BLaER1 treated with 17β-estradiol and CSF1 and Interleukin-3, amounts not matched to agents 10 nM and 100 nM (cell line): ENCODE measurements at regions not wholly inside any gene's neighbourhood (a gene's known extent, or its start where the extent isn't known, plus 50 kb on each side); places are given as distances from the start of the nearest gene placed in this dataset.

Experiments
- H3K27ac ChIP-seq, 11 experiments: shearing (Covaris generic); formaldehyde crosslinking; 2 replicates each; pipeline ENCODE4 v1.8.1; 2022
- H3K27me3 ChIP-seq, 11 experiments: shearing (Covaris generic); formaldehyde crosslinking; 2 replicates each; pipeline ENCODE4 v1.8.1; 2022
- H3K36me3 ChIP-seq, 11 experiments: shearing (Covaris generic); formaldehyde crosslinking; 2 replicates each; pipeline ENCODE4 v1.8.1; 2022
- H3K4me1 ChIP-seq, 10 experiments: shearing (Covaris generic); formaldehyde crosslinking; 2 replicates each; pipeline ENCODE4 v1.8.1; 2022
- H3K4me2 ChIP-seq, 11 experiments: shearing (Covaris generic); formaldehyde crosslinking; 2 replicates each; pipeline ENCODE4 v1.8.1; 2022
- H3K4me3 ChIP-seq, 10 experiments: shearing (Covaris generic); formaldehyde crosslinking; 2 replicates each; pipeline ENCODE4 v1.8.1; 2022
- H3K9ac ChIP-seq, 11 experiments: shearing (Covaris generic); formaldehyde crosslinking; 2 replicates each; pipeline ENCODE4 v1.8.1; 2022
- H3K9me3 ChIP-seq, 11 experiments: shearing (Covaris generic); formaldehyde crosslinking; replicated peaks in 1 of 11; 2 replicates each; pipeline ENCODE4 v1.8.1; 2022
- H4K20me1 ChIP-seq, 11 experiments: shearing (Covaris generic); formaldehyde crosslinking; 2 replicates each; pipeline ENCODE4 v1.8.1; 2022
- Cebpa-rat ChIP-seq, 11 experiments: shearing (Covaris generic); IDR thresholded peaks; 2 replicates each; pipeline ENCODE4 v1.8.1; 2022

GRCh38 chr3:124263168-124263567, 271.2 kb upstream of the ROPN1 start:
- H3K27me3 ChIP-seq = no peaks in the 10 kb centered on the region
- peaks cover 12 to 48% (median 38%) of the 10 kb centered on the region in 10 experiments for H3K4me1 ChIP-seq
- peak overlapping the region in 4 of 11 experiments; percentile 19 to 57 (median 32); a peak in 7 of 22 replicates for H3K27ac ChIP-seq
- peak overlapping the region in 8 of 11 experiments; percentile 5 to 66 (median 57); a peak in 12 of 22 replicates for H3K4me2 ChIP-seq
- peak in 4 of 11 experiments; percentile 29 to 71 (median 48); a peak in 5 of 22 replicates for TF ChIP-seq Cebpa-rat (IDR thresholded peaks at IDR 0.05)
- H3K4me3 ChIP-seq = no peak overlapping the region
- H3K9ac ChIP-seq = no peak overlapping the region
- no peaks in the 10 kb centered on the region for H3K9me3 ChIP-seq
- no peaks in the 10 kb centered on the region; a peak in 1 of 22 replicates for H3K36me3 ChIP-seq
- H4K20me1 ChIP-seq = no peaks in the 10 kb centered on the region

DNA sequence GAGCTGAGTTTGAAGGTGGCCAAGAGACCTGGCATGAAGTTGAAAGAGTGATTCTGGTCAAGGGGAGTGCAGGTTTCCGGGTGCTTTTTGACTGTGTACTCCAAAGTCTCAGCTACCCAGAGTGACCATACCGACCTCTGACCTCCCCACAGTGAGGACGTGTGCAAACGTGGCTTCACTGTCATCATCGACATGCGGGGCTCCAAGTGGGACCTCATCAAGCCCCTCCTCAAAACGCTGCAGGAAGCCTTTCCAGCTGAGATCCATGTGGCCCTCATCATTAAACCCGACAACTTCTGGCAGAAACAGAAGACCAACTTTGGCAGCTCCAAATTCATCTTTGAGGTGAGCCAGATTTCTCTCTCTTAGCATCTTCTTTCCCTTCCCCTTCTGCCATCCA, 272.4 kb upstream of the ROPN1 start:
- H3K36me3 ChIP-seq = peaks cover 0 to 4% (median 0%) of the 10 kb centered on the region in 11 experiments; a peak in 2 of 22 replicates
- peaks cover 11 to 44% (median 36%) of the 10 kb centered on the region in 10 experiments for H3K4me1 ChIP-seq
- H3K9me3 ChIP-seq = no peaks in the 10 kb centered on the region
- no peaks in the 10 kb centered on the region for H4K20me1 ChIP-seq
- TF ChIP-seq Cebpa-rat (IDR thresholded peaks at IDR 0.05) = no peak
- H3K27ac ChIP-seq = peak overlapping the region in 1 of 11 experiments; percentile 57; a peak in 1 of 22 replicates
- no peak overlapping the region for H3K4me2 ChIP-seq
- no peak overlapping the region for H3K4me3 ChIP-seq
- no peak overlapping the region for H3K9ac ChIP-seq
- no peaks in the 10 kb centered on the region for H3K27me3 ChIP-seq

DNA sequence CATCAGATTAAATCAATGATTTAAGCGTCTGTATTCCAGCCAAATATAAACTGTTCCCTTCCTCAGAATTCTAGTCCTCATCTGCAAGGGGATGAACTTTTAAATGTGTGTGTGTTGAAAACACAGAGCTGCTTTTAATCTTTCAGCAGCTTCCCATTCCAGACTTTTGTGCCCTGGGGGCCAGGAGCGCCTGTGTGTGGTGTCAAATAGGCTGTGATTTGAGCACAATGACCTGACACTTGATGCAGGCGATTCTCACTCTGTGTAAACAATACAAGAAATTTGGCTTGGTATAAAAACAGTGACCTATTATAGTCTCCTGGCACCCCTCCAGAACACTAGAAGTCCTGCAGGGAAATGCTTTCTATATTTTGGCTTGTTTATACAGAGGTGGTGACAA, 274.6 kb upstream of the ROPN1 start:
- no peaks in the 10 kb centered on the region for H3K27me3 ChIP-seq
- TF ChIP-seq Cebpa-rat (IDR thresholded peaks at IDR 0.05) = no peak
- H3K9me3 ChIP-seq = no peaks in the 10 kb centered on the region
- no peak overlapping the region for H3K27ac ChIP-seq
- no peak overlapping the region for H3K4me2 ChIP-seq
- peaks cover 0 to 4% (median 0%) of the 10 kb centered on the region in 11 experiments; a peak in 2 of 22 replicates for H3K36me3 ChIP-seq
- H3K4me3 ChIP-seq = no peak overlapping the region
- no peak overlapping the region for H3K9ac ChIP-seq
- H3K4me1 ChIP-seq = peaks cover 17 to 42% (median 29%) of the 10 kb centered on the region in 10 experiments
- H4K20me1 ChIP-seq = no peaks in the 10 kb centered on the region

GRCh38 chr3:124267406-124267805, 275.5 kb upstream of the ROPN1 start:
- no peak overlapping the region for H3K4me3 ChIP-seq
- no peaks in the 10 kb centered on the region for H3K27me3 ChIP-seq
- H3K4me2 ChIP-seq = peak overlapping the region in 7 of 11 experiments; percentile 1 to 28 (median 7); a peak in 7 of 22 replicates
- peaks cover 0 to 4% (median 0%) of the 10 kb centered on the region in 11 experiments; a peak in 2 of 22 replicates for H3K36me3 ChIP-seq
- peaks cover 13 to 47% (median 32%) of the 10 kb centered on the region in 10 experiments for H3K4me1 ChIP-seq
- H3K9me3 ChIP-seq = no peaks in the 10 kb centered on the region
- no peak overlapping the region for H3K9ac ChIP-seq
- H3K27ac ChIP-seq = no peak overlapping the region
- no peaks in the 10 kb centered on the region for H4K20me1 ChIP-seq
- TF ChIP-seq Cebpa-rat (IDR thresholded peaks at IDR 0.05) = no peak

GRCh38 chr3:124268355-124268754, 276.4 kb upstream of the ROPN1 start:
- Histone ChIP-seq H3K27me3 (no peaks in the 10 kb centered on the region), H3K9me3 (no peaks in the 10 kb centered on the region), H3K9ac (no peak overlapping the region), H4K20me1 (no peaks in the 10 kb centered on the region), H3K4me2 (no peak overlapping the region), H3K4me3 (no peak overlapping the region), H3K4me1 (peaks cover 13 to 56% (median 37%) of the 10 kb centered on the region in 10 experiments), H3K36me3 (peaks cover 0 to 4% (median 0%) of the 10 kb centered on the region in 11 experiments; a peak in 2 of 22 replicates), H3K27ac (no peak overlapping the region)
- TF ChIP-seq Cebpa-rat (IDR thresholded peaks at IDR 0.05) = no peak

DNA sequence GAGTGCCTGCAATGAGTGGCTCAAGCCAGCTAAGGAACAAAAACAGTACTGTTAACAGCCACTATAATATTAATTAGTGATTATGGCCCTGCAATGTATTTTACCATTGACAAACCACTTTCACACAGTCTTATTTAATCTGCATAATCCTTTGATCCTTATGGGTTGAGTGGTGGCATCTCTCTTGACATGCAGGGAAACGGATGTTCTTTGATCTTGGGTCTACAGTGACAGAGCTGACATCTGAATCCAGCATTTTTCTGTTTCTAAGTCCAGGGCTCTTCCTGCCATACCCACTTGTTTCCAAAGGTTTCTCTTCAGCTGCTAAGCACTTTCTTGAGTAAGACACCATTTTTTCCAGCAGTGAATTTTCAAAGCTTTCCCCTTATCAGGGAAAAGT, 277.7 kb upstream of the ROPN1 start:
- no peaks in the 10 kb centered on the region for H3K27me3 ChIP-seq
- no peak for TF ChIP-seq Cebpa-rat (IDR thresholded peaks at IDR 0.05)
- H4K20me1 ChIP-seq = no peaks in the 10 kb centered on the region
- no peak overlapping the region for H3K4me3 ChIP-seq
- H3K27ac ChIP-seq = no peak overlapping the region
- H3K4me2 ChIP-seq = peak overlapping the region in 5 of 11 experiments; percentile 17 to 35 (median 31); a peak in 6 of 22 replicates
- H3K9me3 ChIP-seq = no peaks in the 10 kb centered on the region
- peaks cover 0 to 4% (median 0%) of the 10 kb centered on the region in 11 experiments; a peak in 2 of 22 replicates for H3K36me3 ChIP-seq
- peaks cover 9 to 66% (median 39%) of the 10 kb centered on the region in 10 experiments; a peak in 19 of 20 replicates for H3K4me1 ChIP-seq
- H3K9ac ChIP-seq = no peak overlapping the region

DNA sequence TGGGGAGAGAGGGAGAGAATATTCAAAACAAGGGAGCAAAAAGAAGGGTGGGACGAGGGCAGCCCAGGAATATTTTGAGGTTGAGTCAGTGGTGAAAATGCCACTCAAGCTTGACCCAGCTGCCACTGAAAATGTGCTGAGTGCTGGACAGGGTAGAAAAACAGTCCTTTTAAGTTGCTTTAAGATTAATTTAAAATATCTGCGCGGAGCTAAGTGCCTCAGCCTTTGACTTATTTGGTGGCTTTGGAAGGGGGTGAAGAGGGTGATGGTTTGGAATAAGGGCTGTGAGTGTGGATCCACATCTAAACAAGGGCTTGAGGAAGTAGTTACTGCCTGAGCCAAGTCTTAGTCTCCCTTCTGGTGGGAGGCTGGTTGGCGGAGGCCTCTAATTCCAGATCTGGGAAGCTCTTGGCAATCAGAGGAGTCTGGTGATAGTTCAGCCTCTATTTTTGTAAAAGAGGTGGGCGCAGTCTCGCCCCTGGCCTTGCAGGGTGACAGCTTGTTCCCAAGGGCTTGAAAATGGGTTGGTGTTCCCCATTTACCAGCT, 280.8 kb upstream of the ROPN1 start:
- Histone ChIP-seq H4K20me1 (no peaks in the 10 kb centered on the region), H3K36me3 (peaks cover 0 to 4% (median 0%) of the 10 kb centered on the region in 11 experiments; a peak in 2 of 22 replicates), H3K4me1 (peaks cover 23 to 84% (median 55%) of the 10 kb centered on the region in 10 experiments), H3K9ac (peak overlapping the region in 1 of 11 experiments; percentile 1; a peak in 1 of 22 replicates), H3K27ac (peak overlapping the region in 1 of 11 experiments; percentile 32; a peak in 1 of 22 replicates), H3K4me2 (peak overlapping the region; percentile 10 to 91 (median 67)), H3K9me3 (no peaks in the 10 kb centered on the region), H3K4me3 (no peak overlapping the region), H3K27me3 (no peaks in the 10 kb centered on the region)
- no peak for TF ChIP-seq Cebpa-rat (IDR thresholded peaks at IDR 0.05)

GRCh38 chr3:124273651-124274050, 281.7 kb upstream of the ROPN1 start:
- Histone ChIP-seq H3K4me1 (peaks cover 23 to 79% (median 51%) of the 10 kb centered on the region in 10 experiments), H3K4me3 (no peak overlapping the region), H3K36me3 (peaks cover 0 to 4% (median 0%) of the 10 kb centered on the region in 11 experiments; a peak in 2 of 22 replicates), H4K20me1 (no peaks in the 10 kb centered on the region), H3K27ac (no peak overlapping the region), H3K4me2 (peak overlapping the region in 6 of 11 experiments; percentile 60 to 91 (median 78); a peak in 7 of 22 replicates), H3K9me3 (no peaks in the 10 kb centered on the region), H3K27me3 (no peaks in the 10 kb centered on the region), H3K9ac (no peak overlapping the region)
- no peak for TF ChIP-seq Cebpa-rat (IDR thresholded peaks at IDR 0.05)

GRCh38 chr3:124274051-124274450, 282.1 kb upstream of the ROPN1 start:
- H3K4me2 ChIP-seq = peak overlapping the region in 4 of 11 experiments; percentile 73 to 91 (median 84); a peak in 4 of 22 replicates
- TF ChIP-seq Cebpa-rat (IDR thresholded peaks at IDR 0.05) = no peak
- no peaks in the 10 kb centered on the region for H3K27me3 ChIP-seq
- H3K4me3 ChIP-seq = no peak overlapping the region
- H3K9ac ChIP-seq = no peak overlapping the region
- H3K9me3 ChIP-seq = no peaks in the 10 kb centered on the region
- peaks cover 23 to 77% (median 51%) of the 10 kb centered on the region in 10 experiments for H3K4me1 ChIP-seq
- H3K27ac ChIP-seq = no peak overlapping the region
- H4K20me1 ChIP-seq = no peaks in the 10 kb centered on the region
- H3K36me3 ChIP-seq = no peaks in the 10 kb centered on the region; a peak in 1 of 22 replicates
